Nephron (organoid): ENCODE measurements at regions not wholly inside any gene's neighbourhood (a gene's known extent, or its start where the extent isn't known, plus 50 kb on each side); places are given as distances from the start of the nearest gene placed in this dataset.

Source experiments
- H3K27ac Mint-ChIP-seq, 3 experiments: 2 replicates each; pipeline ENCODE4 v1.8.0; 2020; ENCODE audit warnings: mixed read lengths in 3 of 3, mild to moderate bottlenecking in 2 of 3, moderate library complexity in 1 of 3
- H3K27me3 Mint-ChIP-seq: 2 replicates; pipeline ENCODE4 v1.8.0; 2021; ENCODE audit warnings: low read depth, mild to moderate bottlenecking, moderate library complexity, mixed read lengths
- H3K36me3 Mint-ChIP-seq: 2 replicates; pipeline ENCODE4 v1.8.0; 2020; ENCODE audit warnings: low read depth, mixed read lengths
- H3K4me1 Mint-ChIP-seq: 2 replicates; pipeline ENCODE4 v1.8.0; 2020; ENCODE audit warnings: mixed read lengths
- H3K4me3 Mint-ChIP-seq, 3 experiments: 2 replicates each; pipeline ENCODE4 v1.8.0; 2020; ENCODE audit warnings: mild to moderate bottlenecking in 3 of 3, mixed read lengths in 3 of 3, moderate library complexity in 2 of 3
- H3K9me3 Mint-ChIP-seq: 2 replicates; pipeline ENCODE4 v1.8.0; 2020; ENCODE audit warnings: mixed read lengths
- TF ChIP-seq, protein P1 (sequence below), 3 experiments: fragments of 200-600 bp; sonication (generic); IDR thresholded peaks; one replicate each; pipeline ENCODE4 v1.5.0; 2021; ENCODE audit warnings: antibody characterized with exemption in 3 of 3; ENCODE audit not compliant: unreplicated experiment in 3 of 3

DNA sequence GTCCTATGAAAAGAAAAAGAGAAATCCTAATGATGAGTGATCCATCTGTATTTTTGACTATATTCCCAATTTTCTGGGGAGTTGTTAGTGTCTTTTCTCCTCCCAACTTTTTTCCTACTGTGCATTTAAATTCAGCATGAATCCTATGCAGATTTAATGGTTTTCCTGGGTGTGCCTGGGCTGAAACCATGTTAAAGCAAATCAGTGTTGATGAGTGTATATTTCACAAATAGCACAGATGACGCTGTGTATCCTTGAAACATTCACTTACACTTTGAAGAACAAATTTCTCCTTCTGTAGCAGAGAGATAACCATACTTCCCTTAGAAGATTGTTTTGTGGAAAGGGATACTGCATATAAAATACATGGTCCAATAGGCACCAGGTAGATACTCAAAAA is 114.3 kb downstream of the TRIB2 start:
- Mint-ChIP-seq H3K36me3 (no peaks in the 10 kb centered on the region), H3K4me1 (peaks cover 20% of the 10 kb centered on the region), H3K4me3 (no peak overlapping the region), H3K27me3 (peaks cover 6% of the 10 kb centered on the region), H3K27ac (no peak overlapping the region), H3K9me3 (no peaks in the 10 kb centered on the region)
- TF ChIP-seq, protein P1, sequence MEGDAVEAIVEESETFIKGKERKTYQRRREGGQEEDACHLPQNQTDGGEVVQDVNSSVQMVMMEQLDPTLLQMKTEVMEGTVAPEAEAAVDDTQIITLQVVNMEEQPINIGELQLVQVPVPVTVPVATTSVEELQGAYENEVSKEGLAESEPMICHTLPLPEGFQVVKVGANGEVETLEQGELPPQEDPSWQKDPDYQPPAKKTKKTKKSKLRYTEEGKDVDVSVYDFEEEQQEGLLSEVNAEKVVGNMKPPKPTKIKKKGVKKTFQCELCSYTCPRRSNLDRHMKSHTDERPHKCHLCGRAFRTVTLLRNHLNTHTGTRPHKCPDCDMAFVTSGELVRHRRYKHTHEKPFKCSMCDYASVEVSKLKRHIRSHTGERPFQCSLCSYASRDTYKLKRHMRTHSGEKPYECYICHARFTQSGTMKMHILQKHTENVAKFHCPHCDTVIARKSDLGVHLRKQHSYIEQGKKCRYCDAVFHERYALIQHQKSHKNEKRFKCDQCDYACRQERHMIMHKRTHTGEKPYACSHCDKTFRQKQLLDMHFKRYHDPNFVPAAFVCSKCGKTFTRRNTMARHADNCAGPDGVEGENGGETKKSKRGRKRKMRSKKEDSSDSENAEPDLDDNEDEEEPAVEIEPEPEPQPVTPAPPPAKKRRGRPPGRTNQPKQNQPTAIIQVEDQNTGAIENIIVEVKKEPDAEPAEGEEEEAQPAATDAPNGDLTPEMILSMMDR (IDR thresholded peaks at IDR 0.05; ENCODE audit: unreplicated experiment in 3 of 3), result no peak

DNA sequence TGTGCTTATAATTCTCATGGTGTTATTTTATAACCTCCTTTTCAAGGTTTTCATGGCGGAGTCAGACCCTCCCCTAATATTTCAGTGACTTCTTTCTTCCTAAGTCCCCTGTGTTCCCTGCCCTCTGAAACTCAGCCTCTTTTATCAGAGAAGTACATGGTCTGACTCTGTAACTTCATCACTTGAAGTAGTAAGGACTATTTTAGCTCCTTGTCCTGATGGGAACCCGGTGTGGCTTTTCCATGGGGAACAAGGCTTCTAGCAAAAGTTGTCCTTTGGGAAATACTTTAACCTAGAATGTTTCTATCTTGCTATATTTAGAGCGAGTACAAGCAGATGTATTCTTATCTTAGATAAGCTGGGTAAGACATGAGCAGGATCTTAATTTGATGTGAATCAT is 117.5 kb downstream of the TRIB2 start:
- Mint-ChIP-seq H3K27me3 (peaks cover 6% of the 10 kb centered on the region), H3K27ac (no peak overlapping the region), H3K4me1 (peaks cover 9% of the 10 kb centered on the region), H3K9me3 (no peaks in the 10 kb centered on the region), H3K36me3 (no peaks in the 10 kb centered on the region), H3K4me3 (no peak overlapping the region)
- TF ChIP-seq, protein P1 (IDR thresholded peaks at IDR 0.05; ENCODE audit: unreplicated experiment in 3 of 3), result no peak

DNA sequence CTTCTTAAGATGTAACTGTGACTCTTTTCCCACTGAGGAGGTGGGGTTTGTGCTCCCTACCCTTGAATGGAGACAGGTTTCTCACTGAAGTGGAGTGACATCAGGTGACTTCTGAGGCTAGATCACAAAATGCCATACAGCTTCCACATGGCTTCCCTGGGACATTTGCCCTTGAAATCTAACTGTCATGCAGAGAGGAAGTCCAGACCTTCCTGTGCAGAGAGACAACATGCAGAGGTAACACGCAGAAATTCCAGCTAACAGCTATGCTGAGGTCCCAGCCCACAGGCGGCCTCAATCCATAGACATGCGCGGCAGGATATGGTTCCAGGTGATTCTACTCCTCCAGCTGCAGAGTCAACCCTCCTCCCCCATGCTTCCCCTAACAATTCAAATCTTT is 119.0 kb downstream of the TRIB2 start:
- Mint-ChIP-seq H3K27ac (no peak overlapping the region), H3K4me3 (no peak overlapping the region), H3K9me3 (no peaks in the 10 kb centered on the region), H3K4me1 (no peaks in the 10 kb centered on the region), H3K27me3 (peaks cover 6% of the 10 kb centered on the region), H3K36me3 (no peaks in the 10 kb centered on the region)
- TF ChIP-seq, protein P1 (IDR thresholded peaks at IDR 0.05; ENCODE audit: unreplicated experiment in 3 of 3), result no peak

DNA sequence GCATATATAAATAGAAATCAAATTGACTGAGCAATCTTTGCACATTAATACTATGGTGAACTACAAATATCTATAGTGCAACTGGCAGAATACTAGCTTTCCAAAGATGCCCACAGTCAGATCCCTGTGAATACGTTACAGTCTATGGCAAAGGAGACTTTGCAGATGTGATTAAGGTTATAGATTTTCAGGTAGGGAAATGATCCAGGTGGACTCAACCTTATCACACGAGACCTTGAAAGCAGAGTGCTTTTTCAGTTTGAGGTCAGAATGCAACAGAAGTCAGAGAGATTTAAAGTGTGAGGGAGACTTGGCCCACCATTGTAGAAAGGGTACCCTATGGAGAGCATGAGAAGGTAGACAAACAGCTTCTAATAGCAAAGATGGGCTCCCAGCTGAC is 122.6 kb downstream of the TRIB2 start:
- H3K27me3 Mint-ChIP-seq, result peaks cover 6% of the 10 kb centered on the region

DNA sequence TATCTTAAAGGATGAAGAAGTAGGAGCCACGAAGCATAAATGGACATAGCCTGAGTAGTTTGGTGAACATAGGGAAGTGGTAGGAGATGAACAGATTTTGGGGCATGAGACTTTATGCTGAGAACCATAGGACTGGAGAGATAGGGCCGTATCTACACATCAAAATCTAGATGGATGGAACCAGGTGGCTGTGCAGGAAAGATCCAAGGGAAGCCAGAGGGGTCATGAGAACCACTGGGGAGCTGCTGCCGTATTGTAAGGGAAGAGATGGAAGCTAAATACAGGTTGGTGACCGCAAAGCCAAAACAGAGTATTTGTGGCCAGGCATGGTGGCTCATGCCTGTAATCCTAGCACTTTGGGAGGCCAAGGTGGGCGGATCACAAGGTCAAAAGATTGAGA is 124.3 kb downstream of the TRIB2 start:
- Mint-ChIP-seq H3K4me1 (peaks cover 5% of the 10 kb centered on the region), H3K36me3 (no peaks in the 10 kb centered on the region), H3K4me3 (no peak overlapping the region), H3K27me3 (no peaks in the 10 kb centered on the region), H3K9me3 (no peaks in the 10 kb centered on the region), H3K27ac (no peak overlapping the region)
- TF ChIP-seq, protein P1 (IDR thresholded peaks at IDR 0.05; ENCODE audit: unreplicated experiment in 3 of 3), result no peak

More for the DNA sequence above, 122.6 kb downstream of the TRIB2 start:
- Mint-ChIP-seq H3K36me3 (no peaks in the 10 kb centered on the region), H3K9me3 (no peaks in the 10 kb centered on the region), H3K4me1 (no peaks in the 10 kb centered on the region), H3K4me3 (no peak overlapping the region), H3K27ac (no peak overlapping the region)
- TF ChIP-seq, protein P1 (IDR thresholded peaks at IDR 0.05; ENCODE audit: unreplicated experiment in 3 of 3), result no peak

- no peak overlapping the region for H3K27ac Mint-ChIP-seq
These were observed 126.2 kb downstream of the TRIB2 start for GRCh38 chr2:12842917-12843316.

More at GRCh38 chr2:12842917-12843316, 126.2 kb downstream of the TRIB2 start:
- H3K4me3 Mint-ChIP-seq, result no peak overlapping the region
- H3K9me3 Mint-ChIP-seq, result no peaks in the 10 kb centered on the region
- TF ChIP-seq, protein P1 (IDR thresholded peaks at IDR 0.05; ENCODE audit: unreplicated experiment in 3 of 3), result no peak
- H3K36me3 Mint-ChIP-seq, result no peaks in the 10 kb centered on the region
- no peaks in the 10 kb centered on the region for H3K27me3 Mint-ChIP-seq
- peaks cover 15% of the 10 kb centered on the region for H3K4me1 Mint-ChIP-seq
